ENCODE measurements at regions not wholly inside any gene's neighbourhood (a gene's known extent, or its start where the extent isn't known, plus 50 kb on each side); places are given as distances from the start of the nearest gene placed in this dataset.
"Not testable (repeated sequence)": the region's sequence is repeated elsewhere in the genome, so short reads cannot be mapped to it uniquely, and the experiment has no call there.

- no peak for DNase-seq
These were observed 135.7 kb upstream of the ANXA10 start for GRCh38 chr4:167956676-167957075.

GRCh38 chr4:167964766-167965373 is 127.5 kb upstream of the ANXA10 start:
- DNase-seq: no peak

- no peak for DNase-seq
These were observed 126.2 kb upstream of the ANXA10 start for GRCh38 chr4:167966143-167966542.

GRCh38 chr4:167973513-167973912 is 118.8 kb upstream of the ANXA10 start:
- no peak for DNase-seq

GRCh38 chr4:167985565-167985964 is 106.8 kb upstream of the ANXA10 start:
- DNase-seq: no peak

- no peak for DNase-seq
These were observed 106.3 kb upstream of the ANXA10 start for GRCh38 chr4:167986044-167986443.

GRCh38 chr4:167987285-167987684 is 105.1 kb upstream of the ANXA10 start:
- no peak for DNase-seq

- no peak for DNase-seq
These were observed 102.5 kb upstream of the ANXA10 start for GRCh38 chr4:167989815-167990214.

GRCh38 chr4:168008112-168008511 is 84.2 kb upstream of the ANXA10 start:
- not testable (repeated sequence) for DNase-seq

- no peak for DNase-seq
These were observed 73.2 kb upstream of the ANXA10 start for GRCh38 chr4:168019019-168019651.

GRCh38 chr4:168019921-168020320 is 72.4 kb upstream of the ANXA10 start:
- no peak for DNase-seq

- no peak for DNase-seq
These were observed 70.7 kb upstream of the ANXA10 start for GRCh38 chr4:168021666-168022065.

- DNase-seq: no peak
These were observed 63.8 kb upstream of the ANXA10 start for GRCh38 chr4:168028568-168028967.

GRCh38 chr4:168028970-168029597 is 63.3 kb upstream of the ANXA10 start:
- no peak for DNase-seq

GRCh38 chr4:168037676-168038075 is 54.7 kb upstream of the ANXA10 start:
- no peak for DNase-seq

GRCh38 chr4:168039593-168039992 is 52.7 kb upstream of the ANXA10 start:
- DNase-seq: no peak
